ENCODE measurements at regions not wholly inside any gene's neighbourhood (a gene's known extent, or its start where the extent isn't known, plus 50 kb on each side); places are given as distances from the start of the nearest gene placed in this dataset.

GRCh38 chr18:2316751-2317696 is 254.3 kb downstream of the METTL4 start:
- Histone ChIP-seq H3K27me3 (peaks cover 11% of the 10 kb centered on the region), H3K36me3 (no peaks in the 10 kb centered on the region), H3K4me3 (ENCODE audit: low read depth in 1 of 2, low read length in 1 of 2) (no peak overlapping the region), H3K9me3 (no peaks in the 10 kb centered on the region), H3K27ac (no peak overlapping the region), H3K4me1 (ENCODE audit: control insufficient read depth in 1 of 2, insufficient read depth in 1 of 2, low read depth in 1 of 2, low read length in 1 of 2) (no peaks in the 10 kb centered on the region)
- TF ChIP-seq CTCF (IDR thresholded peaks at IDR 0.05), result no peak

GRCh38 chr18:2324459-2324858 is 246.8 kb downstream of the METTL4 start:
- no peak for TF ChIP-seq CTCF (IDR thresholded peaks at IDR 0.05)
- no peak overlapping the region for H3K27ac ChIP-seq
- no peaks in the 10 kb centered on the region for H3K36me3 ChIP-seq
- no peaks in the 10 kb centered on the region for H3K4me1 ChIP-seq (ENCODE audit: control insufficient read depth in 1 of 2, insufficient read depth in 1 of 2, low read depth in 1 of 2, low read length in 1 of 2)
- H3K27me3 ChIP-seq, result peaks cover 18% of the 10 kb centered on the region
- no peak overlapping the region for H3K4me3 ChIP-seq (ENCODE audit: low read depth in 1 of 2, low read length in 1 of 2)
- H3K9me3 ChIP-seq, result no peaks in the 10 kb centered on the region

GRCh38 chr18:2325308-2325849 is 245.9 kb downstream of the METTL4 start:
- Histone ChIP-seq H3K9me3 (no peaks in the 10 kb centered on the region), H3K36me3 (no peaks in the 10 kb centered on the region), H3K4me1 (ENCODE audit: control insufficient read depth in 1 of 2, insufficient read depth in 1 of 2, low read depth in 1 of 2, low read length in 1 of 2) (no peaks in the 10 kb centered on the region), H3K27me3 (peaks cover 25% of the 10 kb centered on the region), H3K27ac (no peak overlapping the region), H3K4me3 (ENCODE audit: low read depth in 1 of 2, low read length in 1 of 2) (no peak overlapping the region)
- no peak for TF ChIP-seq CTCF (IDR thresholded peaks at IDR 0.05)

GRCh38 chr18:2325933-2326332 is 245.4 kb downstream of the METTL4 start:
- Histone ChIP-seq H3K27me3 (peaks cover 31% of the 10 kb centered on the region), H3K27ac (no peak overlapping the region), H3K9me3 (no peaks in the 10 kb centered on the region), H3K4me1 (ENCODE audit: control insufficient read depth in 1 of 2, insufficient read depth in 1 of 2, low read depth in 1 of 2, low read length in 1 of 2) (no peaks in the 10 kb centered on the region), H3K4me3 (ENCODE audit: low read depth in 1 of 2, low read length in 1 of 2) (no peak overlapping the region), H3K36me3 (no peaks in the 10 kb centered on the region)
- TF ChIP-seq CTCF (IDR thresholded peaks at IDR 0.05), result no peak

- no peak overlapping the region for H3K4me3 ChIP-seq (ENCODE audit: low read depth in 1 of 2, low read length in 1 of 2)
- no peaks in the 10 kb centered on the region for H3K36me3 ChIP-seq
- no peaks in the 10 kb centered on the region for H3K4me1 ChIP-seq (ENCODE audit: control insufficient read depth in 1 of 2, insufficient read depth in 1 of 2, low read depth in 1 of 2, low read length in 1 of 2)
- H3K9me3 ChIP-seq, result no peaks in the 10 kb centered on the region
- no peak for TF ChIP-seq CTCF (IDR thresholded peaks at IDR 0.05)
- H3K27me3 ChIP-seq, result peaks cover 33% of the 10 kb centered on the region
- H3K27ac ChIP-seq, result no peak overlapping the region
These were observed 244.3 kb downstream of the METTL4 start for GRCh38 chr18:2326999-2327398.
